HEK293 (cell line): ENCODE measurements at regions not wholly inside any gene's neighbourhood (a gene's known extent, or its start where the extent isn't known, plus 50 kb on each side); places are given as distances from the start of the nearest gene placed in this dataset.

Source experiments
- CTCF ChIA-PET: fragments of 350-600 bp; formaldehyde crosslinking; extraction: SDS; loops from one replicate; lab custom pipeline; 2021; ENCODE audit warnings: antibody characterized with exemption; lab: Yijun Ruan, JAX
- POLR2A ChIA-PET: fragments of 300-600 bp; formaldehyde crosslinking; extraction: SDS; loops from one replicate; lab custom pipeline; 2020; ENCODE audit warnings: antibody characterized with exemption, inconsistent platforms; lab: Yijun Ruan, JAX
- H3K27ac ChIP-seq: fragments of 200-500 bp; sonication (Bioruptor generic); 2 replicates; pipeline ENCODE4 v1.5.1; 2014; ENCODE audit warnings: low read depth, low read length, control low read depth, inconsistent platforms; ENCODE audit errors: extremely low read depth
- H3K36me3 ChIP-seq, 2 experiments: fragments of 200-500 bp in 1 of 2; sonication (Bioruptor generic) in 1 of 2; 1 replicate in 1 of 2; 2 replicates in 1 of 2; pipeline ENCODE4 v1.5.1; 2014 to 2017; ENCODE audit warnings: inconsistent platforms in 2 of 2, low read length in 2 of 2; ENCODE audit not compliant: control insufficient read depth in 2 of 2, insufficient read depth in 1 of 2
- H3K4me1 ChIP-seq: fragments of 200-500 bp; sonication (Bioruptor generic); 2 replicates; pipeline ENCODE4 v1.5.1; 2014; ENCODE audit warnings: mild to moderate bottlenecking, low read length, inconsistent platforms; ENCODE audit not compliant: control insufficient read depth, insufficient read depth
- H3K4me3 ChIP-seq: 2 replicates; pipeline ENCODE4 v1.5.1; 2011; ENCODE audit warnings: low read depth, mild to moderate bottlenecking, control low read depth, low read length, moderate library complexity
- H3K9me3 ChIP-seq: fragments of 200-500 bp; sonication (Bioruptor generic); 2 replicates; pipeline ENCODE4 v1.5.1; 2014; ENCODE audit warnings: low read depth, low read length, inconsistent platforms; ENCODE audit not compliant: control insufficient read depth, insufficient read depth
- IKZF3 ChIP-seq: fragments of 450-650 bp; IDR thresholded peaks from 2 replicates; pipeline ENCODE4 v1.5.0; 2018; ENCODE audit warnings: missing biosample characterization, mild to moderate bottlenecking, missing genetic modification characterization, moderate library complexity
- KLF7 ChIP-seq: fragments of 450-650 bp; formaldehyde crosslinking; IDR thresholded peaks from 2 replicates; pipeline ENCODE4 v1.5.1; 2016; ENCODE audit warnings: missing biosample characterization, missing genetic modification characterization, borderline replicate concordance
- KLF9 ChIP-seq: fragments of 450-650 bp; formaldehyde crosslinking; IDR thresholded peaks from 2 replicates; pipeline ENCODE4 v1.5.1; 2016; ENCODE audit warnings: missing biosample characterization, missing genetic modification characterization, low read depth
- SALL2 ChIP-seq: fragments of 450-650 bp; formaldehyde crosslinking; IDR thresholded peaks from 2 replicates; pipeline ENCODE4 v1.5.0; 2017; ENCODE audit warnings: missing biosample characterization, mild to moderate bottlenecking, missing genetic modification characterization, borderline replicate concordance
- SCRT1 ChIP-seq: fragments of 450-650 bp; formaldehyde crosslinking; IDR thresholded peaks from 2 replicates; pipeline ENCODE4 v1.5.1; 2016; ENCODE audit warnings: missing biosample characterization, missing genetic modification characterization, borderline replicate concordance
- SETDB1 ChIP-seq: IDR thresholded peaks from one replicate; pipeline ENCODE4 v1.6.1; 2017; ENCODE audit warnings: mild to moderate bottlenecking, low read length, moderate library complexity, mixed read lengths; ENCODE audit not compliant: insufficient read length
- SP3 ChIP-seq: fragments of 450-650 bp; formaldehyde crosslinking; IDR thresholded peaks from 2 replicates; pipeline ENCODE4 v1.5.1; 2016; ENCODE audit warnings: missing biosample characterization, missing genetic modification characterization
- TRIM28 ChIP-seq: IDR thresholded peaks from 2 replicates; pipeline ENCODE4 v1.6.1; 2011; ENCODE audit warnings: low read length, control low read depth, borderline replicate concordance
- ZBTB26 ChIP-seq: fragments of 450-650 bp; formaldehyde crosslinking; optimal IDR thresholded peaks from 2 replicates; pipeline ENCODE3; 2016; ENCODE audit warnings: missing biosample characterization, mild to moderate bottlenecking, missing genetic modification characterization
- ZBTB48 ChIP-seq: fragments of 450-650 bp; formaldehyde crosslinking; IDR thresholded peaks from 2 replicates; pipeline ENCODE4 v1.5.1; 2016; ENCODE audit warnings: missing biosample characterization, missing genetic modification characterization
- ZBTB7A ChIP-seq: fragments of 450-650 bp; formaldehyde crosslinking; IDR thresholded peaks from 2 replicates; pipeline ENCODE4 v1.5.1; 2016; ENCODE audit warnings: low read depth, missing biosample characterization, missing genetic modification characterization
- ZIC2 ChIP-seq: fragments of 450-650 bp; formaldehyde crosslinking; IDR thresholded peaks from 2 replicates; pipeline ENCODE4 v1.5.1; 2016; ENCODE audit warnings: missing biosample characterization, missing genetic modification characterization
- ZNF121 ChIP-seq: fragments of 450-650 bp; formaldehyde crosslinking; IDR thresholded peaks from 2 replicates; pipeline ENCODE4 v1.5.1; 2016; ENCODE audit warnings: missing biosample characterization, missing genetic modification characterization
- ZNF132 ChIP-seq: fragments of 450-650 bp; formaldehyde crosslinking; IDR thresholded peaks from 2 replicates; pipeline ENCODE4 v1.5.1; 2017; ENCODE audit warnings: missing biosample characterization, missing genetic modification characterization, borderline replicate concordance
- ZNF223 ChIP-seq: fragments of 450-650 bp; formaldehyde crosslinking; IDR thresholded peaks from 2 replicates; pipeline ENCODE4 v1.5.1; 2016; ENCODE audit warnings: missing biosample characterization, missing genetic modification characterization
- ZNF302 ChIP-seq: fragments of 450-650 bp; formaldehyde crosslinking; IDR thresholded peaks from 2 replicates; pipeline ENCODE4 v1.5.1; 2016; ENCODE audit warnings: missing biosample characterization, missing genetic modification characterization, low read depth
- ZNF324 ChIP-seq: fragments of 450-650 bp; formaldehyde crosslinking; IDR thresholded peaks from 2 replicates; pipeline ENCODE4 v1.5.1; 2016; ENCODE audit warnings: missing biosample characterization, missing genetic modification characterization
- ZNF37A ChIP-seq: fragments of 450-650 bp; IDR thresholded peaks from 2 replicates; pipeline ENCODE4 v1.5.1; 2018; ENCODE audit warnings: missing biosample characterization, missing genetic modification characterization
- ZNF391 ChIP-seq: fragments of 450-650 bp; formaldehyde crosslinking; IDR thresholded peaks from 2 replicates; pipeline ENCODE4 v1.5.1; 2016; ENCODE audit warnings: low read depth, missing biosample characterization, missing genetic modification characterization, borderline replicate concordance
- ZNF416 ChIP-seq: fragments of 450-650 bp; formaldehyde crosslinking; IDR thresholded peaks from 2 replicates; pipeline ENCODE4 v1.5.1; 2016; ENCODE audit warnings: missing biosample characterization, missing genetic modification characterization
- ZNF488 ChIP-seq: fragments of 450-650 bp; formaldehyde crosslinking; IDR thresholded peaks from 2 replicates; pipeline ENCODE4 v1.5.1; 2016; ENCODE audit warnings: missing biosample characterization, missing genetic modification characterization
- ZNF501 ChIP-seq: fragments of 450-650 bp; formaldehyde crosslinking; IDR thresholded peaks from 2 replicates; pipeline ENCODE4 v1.5.1; 2016; ENCODE audit warnings: missing biosample characterization, missing genetic modification characterization
- ZNF654 ChIP-seq: fragments of 450-650 bp; formaldehyde crosslinking; IDR thresholded peaks from 2 replicates; pipeline ENCODE4 v1.5.1; 2016; ENCODE audit warnings: low read depth, missing biosample characterization, missing genetic modification characterization
- ZNF692 ChIP-seq: fragments of 450-650 bp; formaldehyde crosslinking; IDR thresholded peaks from 2 replicates; pipeline ENCODE4 v1.5.1; 2016; ENCODE audit warnings: missing biosample characterization, missing genetic modification characterization
- ZSCAN5A ChIP-seq: fragments of 450-650 bp; formaldehyde crosslinking; IDR thresholded peaks from 2 replicates; pipeline ENCODE4 v1.5.1; 2016; ENCODE audit warnings: missing biosample characterization, missing genetic modification characterization

GRCh38 chr5:164921722-164922121 lies 1416.3 kb downstream of the MAT2B start (continued):
- TF ChIP-seq ZNF488 (tag by site-specific recombination) (no peak), ZNF324 (tag by site-specific recombination) (no peak), ZNF654 (tag by site-specific recombination) (no peak), SP3 (no peak), ZBTB7A (tag by site-specific recombination) (no peak), KLF7 (tag by site-specific recombination) (no peak)
- TF ChIP-seq, all 188 proteins: peak for 0

- H3K27ac ChIP-seq: no peak overlapping the region
- H3K4me3 ChIP-seq: no peak overlapping the region
- no peaks in the 10 kb centered on the region for H3K36me3 ChIP-seq
- TF ChIP-seq ZNF416 (no peak), ZNF501 (tag by site-specific recombination) (no peak), ZNF121 (tag by site-specific recombination) (no peak), ZIC2 (tag by site-specific recombination) (no peak), ZNF132 (tag by site-specific recombination) (no peak), SCRT1 (tag by site-specific recombination) (no peak), SETDB1 (no peak), KLF9 (tag by site-specific recombination) (no peak), IKZF3 (tag by site-specific recombination) (no peak), ZNF37A (tag by site-specific recombination) (no peak), SALL2 (tag by site-specific recombination) (no peak), ZBTB48 (no peak), ZNF223 (no peak), ZBTB26 (tag by site-specific recombination) (no peak), ZNF692 (tag by site-specific recombination) (no peak), TRIM28 (no peak), ZNF391 (tag by site-specific recombination) (no peak), ZNF302 (no peak), ZSCAN5A (tag by site-specific recombination) (no peak)
- ChIA-PET CTCF (no interaction called here), POLR2A (no interaction called here)
- H3K9me3 ChIP-seq: no peaks in the 10 kb centered on the region
- H3K4me1 ChIP-seq: no peaks in the 10 kb centered on the region
These were observed 1428.6 kb downstream of the MAT2B start for GRCh38 chr5:164934039-164934438.
